ENCODE measurements at regions not wholly inside any gene's neighbourhood (a gene's known extent, or its start where the extent isn't known, plus 50 kb on each side); places are given as distances from the start of the nearest gene placed in this dataset.

DNA sequence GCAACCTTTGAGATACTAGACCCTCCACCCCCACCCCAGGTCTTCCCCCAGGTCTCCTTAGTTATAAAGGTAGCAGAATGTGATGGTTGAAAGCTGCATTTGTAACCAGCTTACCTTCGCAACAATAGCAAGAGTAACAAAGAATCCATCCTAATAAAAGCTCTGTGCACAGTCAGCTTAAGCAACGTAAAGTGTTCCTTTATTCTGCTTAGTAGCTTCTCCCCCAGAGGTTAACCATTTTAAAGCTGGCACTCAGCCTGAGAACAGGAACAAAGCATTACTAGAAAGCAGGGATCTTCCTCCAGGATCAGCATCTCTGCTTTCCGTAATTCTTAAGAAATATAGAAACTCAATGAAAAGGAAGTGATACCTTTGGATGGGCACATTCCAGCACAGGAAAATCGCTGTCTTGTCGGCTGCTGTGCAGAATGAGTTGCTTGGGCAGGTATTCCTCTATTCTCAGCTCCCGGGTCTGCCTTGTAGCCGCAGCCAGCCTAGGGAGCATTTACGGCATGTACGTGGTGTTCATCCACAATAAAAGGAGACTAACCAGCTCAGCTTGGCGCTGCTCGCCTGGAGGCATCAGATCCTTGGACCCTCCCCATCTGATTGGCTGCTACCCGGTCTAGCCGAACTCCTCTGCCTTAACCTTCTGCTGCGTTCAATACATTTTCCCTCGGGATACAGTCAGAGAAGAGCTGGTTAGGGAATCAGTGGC is 113.0 kb upstream of the TLR3 start:
- Mint-ChIP-seq H3K4me3 (peak overlapping the region in 1 of 3 experiments; percentile 34), H3K4me1 (no peaks in the 10 kb centered on the region), H3K27ac (no peak overlapping the region), H3K27me3 (ENCODE audit: low read depth) (peaks cover 3% of the 10 kb centered on the region), H3K9me3 (peaks cover 8% of the 10 kb centered on the region), H3K36me3 (ENCODE audit: low read depth) (no peaks in the 10 kb centered on the region)
- TF ChIP-seq, protein P1, sequence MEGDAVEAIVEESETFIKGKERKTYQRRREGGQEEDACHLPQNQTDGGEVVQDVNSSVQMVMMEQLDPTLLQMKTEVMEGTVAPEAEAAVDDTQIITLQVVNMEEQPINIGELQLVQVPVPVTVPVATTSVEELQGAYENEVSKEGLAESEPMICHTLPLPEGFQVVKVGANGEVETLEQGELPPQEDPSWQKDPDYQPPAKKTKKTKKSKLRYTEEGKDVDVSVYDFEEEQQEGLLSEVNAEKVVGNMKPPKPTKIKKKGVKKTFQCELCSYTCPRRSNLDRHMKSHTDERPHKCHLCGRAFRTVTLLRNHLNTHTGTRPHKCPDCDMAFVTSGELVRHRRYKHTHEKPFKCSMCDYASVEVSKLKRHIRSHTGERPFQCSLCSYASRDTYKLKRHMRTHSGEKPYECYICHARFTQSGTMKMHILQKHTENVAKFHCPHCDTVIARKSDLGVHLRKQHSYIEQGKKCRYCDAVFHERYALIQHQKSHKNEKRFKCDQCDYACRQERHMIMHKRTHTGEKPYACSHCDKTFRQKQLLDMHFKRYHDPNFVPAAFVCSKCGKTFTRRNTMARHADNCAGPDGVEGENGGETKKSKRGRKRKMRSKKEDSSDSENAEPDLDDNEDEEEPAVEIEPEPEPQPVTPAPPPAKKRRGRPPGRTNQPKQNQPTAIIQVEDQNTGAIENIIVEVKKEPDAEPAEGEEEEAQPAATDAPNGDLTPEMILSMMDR (IDR thresholded peaks at IDR 0.05; ENCODE audit: unreplicated experiment in 3 of 3), result no peak

DNA sequence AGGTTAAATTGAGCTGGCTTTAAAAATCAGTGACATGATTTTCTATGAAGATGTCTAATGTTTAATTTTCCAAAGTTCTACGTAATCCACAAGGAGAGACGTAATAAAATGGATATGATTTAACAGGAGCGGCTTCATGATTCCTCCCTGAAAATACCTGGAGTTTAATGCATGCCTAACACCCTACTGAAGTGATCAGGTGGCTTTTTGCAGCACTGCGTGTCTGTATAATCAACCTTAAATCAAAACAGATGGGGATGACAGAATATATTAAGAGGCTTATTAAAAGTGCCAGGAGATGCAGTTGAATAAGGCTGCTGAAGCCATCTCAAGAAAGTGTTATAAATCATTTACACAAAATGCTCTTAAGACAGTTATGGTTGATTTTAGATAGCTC is 112.4 kb upstream of the TLR3 start:
- Mint-ChIP-seq H3K27ac (no peak overlapping the region), H3K4me1 (no peaks in the 10 kb centered on the region), H3K4me3 (peak overlapping the region in 1 of 3 experiments; percentile 34), H3K27me3 (ENCODE audit: low read depth) (peaks cover 3% of the 10 kb centered on the region), H3K36me3 (ENCODE audit: low read depth) (no peaks in the 10 kb centered on the region), H3K9me3 (peaks cover 8% of the 10 kb centered on the region)
- TF ChIP-seq, protein P1 (IDR thresholded peaks at IDR 0.05; ENCODE audit: unreplicated experiment in 3 of 3), result no peak

DNA sequence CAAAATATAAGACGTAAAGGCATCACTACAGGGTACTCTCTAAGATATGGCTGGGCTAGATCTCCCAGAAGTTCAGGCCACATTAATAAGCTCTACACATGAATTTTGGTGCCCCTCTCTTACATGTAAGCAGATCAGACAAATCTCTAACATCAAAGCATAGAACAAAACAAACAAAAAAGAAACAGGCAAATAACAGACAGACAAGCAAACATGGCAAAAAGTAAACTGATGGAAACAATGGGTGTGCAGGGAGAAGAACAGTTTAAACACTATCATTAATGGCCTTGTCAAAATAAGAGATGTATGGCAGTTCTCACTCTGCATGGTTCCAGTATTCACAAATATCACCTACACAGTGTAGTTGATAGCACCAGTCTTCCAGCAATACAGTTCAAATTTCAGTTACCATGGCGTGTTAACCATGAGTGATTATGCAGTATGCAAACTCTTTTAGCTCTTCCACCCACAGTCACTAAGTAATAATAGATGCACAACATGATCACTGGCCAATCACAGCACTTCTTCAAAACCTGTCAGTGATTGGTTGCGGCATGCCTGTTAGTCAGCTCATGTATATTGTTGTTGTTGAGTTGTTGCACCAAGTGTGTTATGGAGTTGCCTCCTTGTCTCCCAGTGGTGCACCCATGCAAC is 110.7 kb upstream of the TLR3 start:
- H3K9me3 Mint-ChIP-seq, result peaks cover 8% of the 10 kb centered on the region
- H3K36me3 Mint-ChIP-seq (ENCODE audit: low read depth), result no peaks in the 10 kb centered on the region
- no peaks in the 10 kb centered on the region for H3K4me1 Mint-ChIP-seq
- no peak overlapping the region for H3K27ac Mint-ChIP-seq
- peaks cover 3% of the 10 kb centered on the region for H3K27me3 Mint-ChIP-seq (ENCODE audit: low read depth)
- no peak overlapping the region for H3K4me3 Mint-ChIP-seq
- TF ChIP-seq, protein P1 (IDR thresholded peaks at IDR 0.05; ENCODE audit: unreplicated experiment in 3 of 3), result no peak

DNA sequence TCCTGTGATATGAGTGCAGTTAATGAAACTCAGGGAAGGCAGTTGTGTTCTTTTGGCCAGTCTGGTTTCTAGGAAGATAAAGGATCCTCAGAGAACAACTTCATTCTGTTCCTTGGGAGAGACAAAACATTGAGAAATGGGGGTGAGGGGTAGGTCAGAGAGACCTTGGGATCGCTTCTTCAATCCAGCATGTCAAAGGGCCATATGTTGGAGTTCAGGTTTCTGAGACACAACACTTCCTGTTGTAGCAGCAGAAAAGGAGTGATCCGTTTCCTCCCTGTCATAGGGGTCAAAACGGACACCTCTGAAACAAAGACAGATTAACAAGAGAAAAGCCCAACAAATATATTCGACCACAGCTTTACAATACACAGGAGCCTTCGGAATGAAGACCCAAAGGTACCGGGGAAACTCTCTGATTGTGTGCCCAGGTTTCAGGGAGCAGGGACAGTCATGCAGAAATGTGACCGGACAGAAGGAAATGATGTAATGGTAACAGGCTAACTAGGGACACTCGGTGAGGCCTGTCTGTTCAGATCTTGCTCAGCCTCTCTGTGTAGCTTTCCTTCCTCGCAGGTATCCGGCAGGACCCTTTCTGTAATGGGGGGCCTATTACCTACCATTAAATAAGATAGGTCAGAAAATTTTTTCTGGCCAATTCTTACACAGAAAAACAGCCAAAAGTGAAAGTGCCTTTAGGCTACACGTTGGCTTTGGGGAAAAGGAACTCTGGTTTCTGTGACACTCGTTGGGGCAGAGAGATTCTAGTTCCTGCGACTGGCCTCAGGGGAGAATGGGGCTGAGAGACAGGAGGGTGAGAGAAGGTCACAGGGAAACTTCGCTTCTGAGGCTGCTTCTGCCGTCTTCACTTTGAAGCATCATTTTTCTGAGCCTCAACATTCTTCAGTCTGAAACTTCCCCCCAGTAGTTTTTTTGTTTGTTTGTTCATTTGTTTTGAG is 103.3 kb upstream of the TLR3 start:
- TF ChIP-seq, protein P1 (IDR thresholded peaks at IDR 0.05; ENCODE audit: unreplicated experiment in 3 of 3), result no peak
- peak overlapping the region in 2 of 3 experiments; percentile 27 to 35 for H3K27ac Mint-ChIP-seq
- peaks cover 9% of the 10 kb centered on the region for H3K9me3 Mint-ChIP-seq
- H3K4me3 Mint-ChIP-seq, result no peak overlapping the region
- H3K4me1 Mint-ChIP-seq, result no peaks in the 10 kb centered on the region
- peaks cover 5% of the 10 kb centered on the region for H3K27me3 Mint-ChIP-seq (ENCODE audit: low read depth)
- H3K36me3 Mint-ChIP-seq (ENCODE audit: low read depth), result no peaks in the 10 kb centered on the region

DNA sequence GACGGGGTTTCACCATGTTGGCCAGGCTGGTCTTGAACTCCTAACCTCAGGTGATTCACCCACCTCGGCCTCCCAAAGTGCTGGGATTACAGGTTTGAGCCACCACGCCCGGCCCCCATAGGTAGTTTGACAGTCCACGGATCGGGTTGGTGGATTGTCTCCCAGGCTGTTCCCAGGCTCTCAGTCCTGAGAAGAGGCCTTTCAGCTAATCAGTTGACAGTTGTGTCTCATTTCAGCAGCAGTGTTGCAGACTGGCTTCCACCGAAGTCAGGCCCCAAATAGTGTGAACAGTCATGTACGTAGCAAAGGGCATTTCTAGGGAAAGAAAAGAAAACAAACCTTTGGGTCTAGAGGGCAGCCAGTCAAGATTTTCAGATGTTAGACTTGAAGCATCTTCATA is 102.4 kb upstream of the TLR3 start:
- Mint-ChIP-seq H3K27me3 (ENCODE audit: low read depth) (peaks cover 5% of the 10 kb centered on the region), H3K27ac (no peak overlapping the region), H3K36me3 (ENCODE audit: low read depth) (no peaks in the 10 kb centered on the region), H3K4me1 (no peaks in the 10 kb centered on the region), H3K9me3 (peaks cover 6% of the 10 kb centered on the region), H3K4me3 (no peak overlapping the region)
- TF ChIP-seq, protein P1 (IDR thresholded peaks at IDR 0.05; ENCODE audit: unreplicated experiment in 3 of 3), result no peak
